Keratinocyte (primary cell): ENCODE measurements at regions not wholly inside any gene's neighbourhood (a gene's known extent, or its start where the extent isn't known, plus 50 kb on each side); places are given as distances from the start of the nearest gene placed in this dataset.

Source experiments
- DNase-seq: peaks from one replicate; pipeline ENCODE4 v3.0.0-alpha.2; 2011; ENCODE audit warnings: low read depth, missing footprints, low spot score
- FAIRE-seq: peaks from 2 replicates; lab custom pipeline; 2011; peaks lifted over from hg19 to GRCh38; lab: Jason Lieb, UNC
- H2AFZ ChIP-seq: 2 replicates; pipeline ENCODE4 v1.6.0; 2012; ENCODE audit warnings: low read length, control low read depth, inconsistent platforms; ENCODE audit not compliant: control insufficient read depth
- H3K27ac ChIP-seq: 2 replicates; pipeline ENCODE4 v1.5.1; 2011; ENCODE audit warnings: low read length; ENCODE audit not compliant: control insufficient read depth, insufficient read depth
- H3K27me3 ChIP-seq: 3 replicates; pipeline ENCODE4 v1.6.0; 2011; ENCODE audit warnings: low read length; ENCODE audit not compliant: control insufficient read depth, insufficient read depth; ENCODE audit errors: extremely low read depth
- H3K36me3 ChIP-seq, 2 experiments: 2 replicates in 1 of 2; 3 replicates in 1 of 2; pipeline ENCODE4 v1.5.1; 2011; ENCODE audit warnings: low read length in 2 of 2, mild to moderate bottlenecking in 1 of 2; ENCODE audit not compliant: control insufficient read depth in 2 of 2, insufficient read depth in 2 of 2; ENCODE audit errors: extremely low read depth in 1 of 2
- H3K4me1 ChIP-seq: 3 replicates; pipeline ENCODE4 v1.5.1; 2011; ENCODE audit warnings: low read length; ENCODE audit not compliant: control insufficient read depth, insufficient read depth; ENCODE audit errors: extremely low read depth
- H3K4me2 ChIP-seq: 3 replicates; pipeline ENCODE4 v1.6.0; 2011; ENCODE audit warnings: low read depth, low read length; ENCODE audit not compliant: control insufficient read depth, insufficient read depth; ENCODE audit errors: extremely low read depth
- H3K4me3 ChIP-seq, 3 experiments: fragments of 200-600 bp in 1 of 3; sonication (generic) in 1 of 3; 2 replicates in 2 of 3; 3 replicates in 1 of 3; pipeline ENCODE4 v1.5.1; 2011 to 2016; ENCODE audit warnings: low read length in 3 of 3, mild to moderate bottlenecking in 3 of 3, control low read depth in 2 of 3, inconsistent platforms in 1 of 3, low read depth in 1 of 3, mixed read lengths in 1 of 3, mixed run types in 1 of 3, moderate library complexity in 1 of 3; ENCODE audit not compliant: control insufficient read depth in 2 of 3, insufficient read depth in 2 of 3; ENCODE audit errors: extremely low read depth in 1 of 3
- H3K79me2 ChIP-seq: 2 replicates; pipeline ENCODE4 v1.6.0; 2012; ENCODE audit warnings: low read length; ENCODE audit not compliant: control insufficient read depth, insufficient read depth
- H3K9ac ChIP-seq: 3 replicates; pipeline ENCODE4 v1.6.0; 2011; ENCODE audit warnings: low read length; ENCODE audit not compliant: control insufficient read depth, insufficient read depth; ENCODE audit errors: extremely low read depth
- H3K9me1 ChIP-seq: 3 replicates; pipeline ENCODE4 v1.6.0; 2011; ENCODE audit warnings: low read length; ENCODE audit not compliant: control insufficient read depth, insufficient read depth; ENCODE audit errors: extremely low read depth
- H3K9me3 ChIP-seq: 2 replicates; pipeline ENCODE4 v1.5.1; 2012; ENCODE audit warnings: low read depth, low read length; ENCODE audit not compliant: control insufficient read depth
- H4K20me1 ChIP-seq: 3 replicates; pipeline ENCODE4 v1.6.0; 2011; ENCODE audit warnings: low read length; ENCODE audit not compliant: control insufficient read depth, insufficient read depth; ENCODE audit errors: extremely low read depth
- EZH2 ChIP-seq: IDR thresholded peaks from one replicate; pipeline ENCODE4 v1.6.1; 2012; ENCODE audit warnings: inconsistent platforms, mild to moderate bottlenecking, low read length, moderate library complexity
- dilution Hi-C: fragments of 300-500 bp; cut with MboI; formaldehyde crosslinking; loops from one replicate; pipeline ENCODE4 v1.7.0; 2020; ENCODE audit warnings: low sequenced_read_pairs; ENCODE audit not compliant: extremely low pct_ligation_motif_present
- TF ChIP-seq, protein P1 (sequence below), 3 experiments: IDR thresholded peaks in 1 of 3; conservative IDR thresholded peaks in 1 of 3; optimal IDR thresholded peaks in 1 of 3; 2 replicates in 2 of 3; 3 replicates in 1 of 3; pipeline versions ENCODE3 to v1.5.1; 2011; ENCODE audit warnings: low read length in 3 of 3, mild to moderate bottlenecking in 3 of 3, moderate library complexity in 2 of 3, control low read depth in 1 of 3, inconsistent platforms in 1 of 3; ENCODE audit not compliant: insufficient read depth in 2 of 3; ENCODE audit errors: extremely low read depth in 1 of 3

DNA sequence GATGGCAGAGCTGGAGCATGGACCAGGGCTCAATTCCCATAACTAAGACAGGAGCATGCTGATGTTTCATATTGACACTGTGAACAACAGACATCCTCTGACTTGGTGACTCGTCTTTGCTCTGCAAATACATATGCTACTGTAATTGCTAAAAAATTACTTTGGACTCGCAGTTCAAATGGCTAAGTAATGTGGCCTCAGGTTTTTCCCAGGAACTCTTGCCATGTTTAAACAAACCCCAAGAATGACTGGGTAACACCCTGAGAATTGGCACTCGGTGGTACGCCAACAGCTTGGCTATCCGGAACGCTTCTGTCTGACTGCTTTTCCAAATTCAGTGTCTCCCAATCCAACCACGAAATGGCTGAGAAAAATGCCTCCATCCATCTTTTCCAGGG is 456.7 kb upstream of the THBS1 start:
- TF ChIP-seq, protein P1, sequence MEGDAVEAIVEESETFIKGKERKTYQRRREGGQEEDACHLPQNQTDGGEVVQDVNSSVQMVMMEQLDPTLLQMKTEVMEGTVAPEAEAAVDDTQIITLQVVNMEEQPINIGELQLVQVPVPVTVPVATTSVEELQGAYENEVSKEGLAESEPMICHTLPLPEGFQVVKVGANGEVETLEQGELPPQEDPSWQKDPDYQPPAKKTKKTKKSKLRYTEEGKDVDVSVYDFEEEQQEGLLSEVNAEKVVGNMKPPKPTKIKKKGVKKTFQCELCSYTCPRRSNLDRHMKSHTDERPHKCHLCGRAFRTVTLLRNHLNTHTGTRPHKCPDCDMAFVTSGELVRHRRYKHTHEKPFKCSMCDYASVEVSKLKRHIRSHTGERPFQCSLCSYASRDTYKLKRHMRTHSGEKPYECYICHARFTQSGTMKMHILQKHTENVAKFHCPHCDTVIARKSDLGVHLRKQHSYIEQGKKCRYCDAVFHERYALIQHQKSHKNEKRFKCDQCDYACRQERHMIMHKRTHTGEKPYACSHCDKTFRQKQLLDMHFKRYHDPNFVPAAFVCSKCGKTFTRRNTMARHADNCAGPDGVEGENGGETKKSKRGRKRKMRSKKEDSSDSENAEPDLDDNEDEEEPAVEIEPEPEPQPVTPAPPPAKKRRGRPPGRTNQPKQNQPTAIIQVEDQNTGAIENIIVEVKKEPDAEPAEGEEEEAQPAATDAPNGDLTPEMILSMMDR (optimal IDR thresholded peaks at IDR 0.05 in 1 of 3, IDR thresholded peaks at IDR 0.05 in 1 of 3, conservative IDR thresholded peaks at IDR 0.05 in 1 of 3; ENCODE audit: extremely low read depth in 1 of 3, insufficient read depth in 2 of 3, low read length in 3 of 3), result no peak
- no peak for TF ChIP-seq EZH2
- Histone ChIP-seq H3K9me1 (no peaks in the 10 kb centered on the region), H3K9ac (peak overlapping the region; percentile 4), H3K79me2 (no peaks in the 10 kb centered on the region), H3K27me3 (no peaks in the 10 kb centered on the region), H3K4me1 (peaks cover 49% of the 10 kb centered on the region), H4K20me1 (no peaks in the 10 kb centered on the region), H3K27ac (peak overlapping the region; percentile 24), H3K36me3 (no peaks in the 10 kb centered on the region), H3K4me2 (peak overlapping the region; percentile 40), H3K4me3 (no peak overlapping the region), H2AFZ (peak overlapping the region; percentile 70), H3K9me3 (no peaks in the 10 kb centered on the region)
- FAIRE-seq (peak; percentile 87), DNase-seq (no peak)
- dilution Hi-C loops, result no loop called here

DNA sequence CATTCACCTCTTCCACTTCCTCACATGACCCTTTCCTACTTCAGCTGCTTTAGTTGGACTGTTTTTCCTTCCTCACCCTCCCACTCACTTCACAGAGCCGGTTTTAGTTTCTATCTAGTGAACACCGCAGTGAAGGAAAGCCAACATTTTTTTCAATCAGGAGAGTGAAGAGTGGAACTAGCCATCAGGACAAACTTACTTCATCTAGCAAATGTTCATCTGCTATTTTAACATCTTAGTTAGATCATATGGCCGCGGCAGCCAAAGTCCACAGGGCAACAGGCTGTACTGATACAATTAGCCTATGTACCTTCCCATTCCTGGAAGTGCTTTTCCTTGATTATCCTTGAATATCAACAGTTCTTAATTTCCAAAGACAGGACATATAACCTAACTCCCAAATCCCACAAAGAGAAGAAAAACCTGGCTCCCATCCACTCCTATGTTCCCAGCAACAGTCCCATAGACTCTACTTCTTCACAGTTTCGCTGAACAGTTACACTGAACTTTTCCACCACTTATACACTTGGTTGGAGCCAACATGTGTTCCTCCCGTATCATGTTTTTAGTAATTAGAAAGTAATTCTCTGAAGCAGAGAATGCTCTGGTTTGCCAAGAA is 456.2 kb upstream of the THBS1 start:
- Histone ChIP-seq H3K79me2 (no peaks in the 10 kb centered on the region), H3K36me3 (no peaks in the 10 kb centered on the region), H3K27ac (peak overlapping the region; percentile 24), H3K4me1 (peaks cover 53% of the 10 kb centered on the region), H2AFZ (peak overlapping the region; percentile 70), H3K27me3 (no peaks in the 10 kb centered on the region), H3K9me3 (no peaks in the 10 kb centered on the region), H3K4me3 (no peak overlapping the region), H3K9me1 (no peaks in the 10 kb centered on the region), H3K9ac (peak overlapping the region; percentile 4), H4K20me1 (no peaks in the 10 kb centered on the region), H3K4me2 (peak overlapping the region; percentile 40)
- TF ChIP-seq, protein P1 (optimal IDR thresholded peaks at IDR 0.05 in 1 of 3, IDR thresholded peaks at IDR 0.05 in 1 of 3, conservative IDR thresholded peaks at IDR 0.05 in 1 of 3; ENCODE audit: extremely low read depth in 1 of 3, insufficient read depth in 2 of 3, low read length in 3 of 3), result no peak
- TF ChIP-seq EZH2, result no peak
- dilution Hi-C loops, result no loop called here
- DNase-seq (no peak), FAIRE-seq (no peak)
